ENCODE measurements at regions not wholly inside any gene's neighbourhood (a gene's known extent, or its start where the extent isn't known, plus 50 kb on each side); places are given as distances from the start of the nearest gene placed in this dataset.

DNA sequence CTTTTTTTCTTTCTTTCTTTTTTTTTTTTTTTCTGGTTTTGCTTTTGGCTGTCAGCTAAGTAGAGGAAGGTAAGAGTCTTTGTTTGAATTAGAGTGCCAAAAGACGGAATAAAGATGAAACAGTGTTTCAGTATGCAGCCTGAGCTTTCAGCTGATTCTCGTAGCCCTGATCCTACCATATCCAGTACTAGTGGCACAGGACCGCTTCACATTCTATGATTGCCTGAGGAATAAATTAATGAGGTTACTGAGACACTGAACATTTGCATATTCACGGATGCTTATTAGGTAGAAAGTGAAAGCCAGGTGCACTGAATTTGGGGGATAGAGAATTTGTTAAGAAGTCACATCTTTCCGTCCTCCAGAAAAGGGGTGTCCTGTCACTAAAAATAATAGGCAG lies 421.5 kb upstream of the POU3F3 start:
- TF ChIP-seq NFRKB (IDR thresholded peaks at IDR 0.05) (no peak), FOXM1 (IDR thresholded peaks at IDR 0.05; ENCODE audit: borderline replicate concordance) (no peak), SUZ12 (IDR thresholded peaks at IDR 0.05) (no peak), SP1 (IDR thresholded peaks at IDR 0.05) (no peak), HDGF (IDR thresholded peaks at IDR 0.05; ENCODE audit: borderline replicate concordance) (no peak), BHLHE40 (IDR thresholded peaks at IDR 0.05; ENCODE audit: borderline replicate concordance) (no peak), TARDBP (IDR thresholded peaks at IDR 0.05) (no peak), L3MBTL2 (conservative IDR thresholded peaks at IDR 0.05) (no peak), ELF4 (IDR thresholded peaks at IDR 0.05) (no peak)
- TF ChIP-seq, protein P1, sequence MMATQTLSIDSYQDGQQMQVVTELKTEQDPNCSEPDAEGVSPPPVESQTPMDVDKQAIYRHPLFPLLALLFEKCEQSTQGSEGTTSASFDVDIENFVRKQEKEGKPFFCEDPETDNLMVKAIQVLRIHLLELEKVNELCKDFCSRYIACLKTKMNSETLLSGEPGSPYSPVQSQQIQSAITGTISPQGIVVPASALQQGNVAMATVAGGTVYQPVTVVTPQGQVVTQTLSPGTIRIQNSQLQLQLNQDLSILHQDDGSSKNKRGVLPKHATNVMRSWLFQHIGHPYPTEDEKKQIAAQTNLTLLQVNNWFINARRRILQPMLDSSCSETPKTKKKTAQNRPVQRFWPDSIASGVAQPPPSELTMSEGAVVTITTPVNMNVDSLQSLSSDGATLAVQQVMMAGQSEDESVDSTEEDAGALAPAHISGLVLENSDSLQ (IDR thresholded peaks at IDR 0.05), result no peak
